Eye (tissue), 1 donor: ENCODE measurements at regions not wholly inside any gene's neighbourhood (a gene's known extent, or its start where the extent isn't known, plus 50 kb on each side); places are given as distances from the start of the nearest gene placed in this dataset.
"Not testable (repeated sequence)": the region's sequence is repeated elsewhere in the genome, so short reads cannot be mapped to it uniquely, and the experiment has no call there.

Experiments used
- DNase-seq: peaks from one replicate; pipeline ENCODE4 v3.0.0-alpha.2; 2015

DNA sequence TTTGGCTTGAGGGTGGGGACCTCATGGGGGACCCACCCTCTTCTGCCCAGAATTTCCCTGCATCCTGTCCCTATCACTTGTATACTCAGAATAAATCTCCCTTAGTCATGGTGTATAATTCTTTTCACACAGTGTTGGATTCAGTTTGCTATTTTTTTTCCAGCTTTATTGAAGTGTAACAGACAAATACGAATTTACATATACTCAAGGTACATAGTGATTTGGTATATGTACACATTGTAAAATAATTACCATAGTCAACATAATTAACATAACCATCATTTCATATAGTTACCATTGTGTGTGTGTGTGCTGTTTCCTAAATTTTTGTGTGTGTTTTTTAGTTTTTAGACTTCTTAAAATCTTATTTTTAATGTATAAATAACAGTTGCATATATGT lies 269.9 kb downstream of the CNTNAP3 start:
- DNase-seq = not testable (repeated sequence)

- not testable (repeated sequence) for DNase-seq
Observed at GRCh38 chr9:39015178-39015577, 272.8 kb downstream of the CNTNAP3 start.

DNA sequence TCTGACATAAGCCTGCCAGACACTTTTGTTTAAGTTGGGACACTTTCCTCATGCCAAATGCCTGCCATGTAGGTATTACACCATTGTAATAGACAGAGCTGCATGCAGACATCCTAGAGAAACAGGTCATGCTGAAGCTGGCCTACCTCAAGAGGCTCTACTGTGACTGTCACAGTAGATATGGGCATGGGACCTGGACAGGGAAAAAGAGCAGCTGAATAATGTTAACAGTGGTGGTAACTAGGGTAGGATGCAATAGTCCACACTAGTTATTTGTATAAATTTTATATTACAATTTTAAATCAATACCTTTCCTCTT lies 273.2 kb downstream of the CNTNAP3 start:
- DNase-seq = not testable (repeated sequence)

DNA sequence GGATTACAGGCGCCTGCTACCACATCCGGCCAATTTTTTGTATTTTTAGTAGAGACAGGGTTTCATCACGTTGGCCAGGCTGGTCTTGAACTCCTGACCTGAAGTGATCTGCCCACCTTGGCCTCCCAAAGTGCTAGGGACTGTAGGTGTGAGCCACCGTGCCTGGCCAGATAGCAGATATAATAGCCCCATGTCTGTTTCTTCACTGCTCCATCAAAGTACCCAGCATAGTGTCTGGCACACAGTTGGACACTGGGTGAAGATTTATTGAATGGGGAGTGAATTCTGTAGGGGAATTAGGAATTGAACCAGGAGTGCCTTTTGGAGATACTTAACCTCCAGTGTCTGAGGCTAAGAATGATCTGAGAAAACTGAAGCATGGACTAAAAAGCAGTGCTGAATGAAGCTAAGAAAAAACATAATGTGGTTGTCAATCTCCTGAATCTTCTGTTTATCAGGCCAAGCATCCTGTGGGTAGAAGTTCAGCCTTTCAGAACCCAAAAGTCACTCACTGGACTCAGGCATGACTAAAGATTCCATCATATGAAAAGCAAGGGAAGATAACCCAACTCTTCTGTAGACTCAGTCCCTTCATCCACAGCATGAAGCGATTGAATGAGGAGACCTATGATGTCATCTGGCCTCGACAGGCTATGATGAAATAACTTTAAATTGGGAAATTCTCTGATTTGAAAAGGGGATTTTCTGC lies 273.7 kb downstream of the CNTNAP3 start:
- not testable (repeated sequence) for DNase-seq

DNA sequence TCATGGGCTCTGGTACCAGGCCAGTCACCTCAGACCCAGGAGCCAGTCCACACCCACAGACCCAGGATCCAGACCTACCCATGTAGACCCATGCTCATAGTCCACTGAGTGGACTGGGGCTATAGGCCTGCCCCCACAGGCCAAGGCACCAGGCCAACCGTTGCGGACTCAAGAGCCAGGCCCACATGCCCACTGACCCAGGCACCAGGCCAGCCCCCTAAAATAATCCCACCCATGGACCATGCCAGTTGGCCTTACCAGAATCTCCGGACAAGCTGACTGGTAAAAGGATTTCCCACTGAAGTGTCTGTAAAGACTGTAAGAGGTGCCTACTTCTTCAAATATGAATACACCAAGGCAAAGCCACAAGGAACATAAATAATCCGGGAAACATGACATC lies 278.2 kb downstream of the CNTNAP3 start:
- DNase-seq = not testable (repeated sequence)

GRCh38 chr9:39009343-39009742 lies 278.6 kb downstream of the CNTNAP3 start:
- DNase-seq = not testable (repeated sequence)

DNA sequence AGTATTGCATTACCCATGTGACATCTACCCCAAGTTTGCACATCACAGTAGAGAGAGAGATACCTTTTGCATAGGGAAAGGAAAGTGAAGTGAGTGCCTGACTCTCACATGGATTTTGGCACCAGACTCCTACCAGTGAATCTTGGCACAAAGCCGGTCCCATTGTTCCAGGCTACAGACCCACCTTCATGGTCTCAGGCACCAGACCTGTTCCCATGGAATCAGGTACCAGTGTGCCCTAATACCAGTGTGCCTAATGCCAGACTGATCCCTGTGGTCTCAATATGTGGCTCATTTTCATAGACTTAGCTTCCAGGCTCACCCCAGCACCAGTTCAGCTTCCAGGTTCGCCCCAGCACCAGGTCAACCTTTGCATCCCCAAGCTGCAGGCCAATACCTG lies 279.1 kb downstream of the CNTNAP3 start:
- DNase-seq = not testable (repeated sequence)

DNA sequence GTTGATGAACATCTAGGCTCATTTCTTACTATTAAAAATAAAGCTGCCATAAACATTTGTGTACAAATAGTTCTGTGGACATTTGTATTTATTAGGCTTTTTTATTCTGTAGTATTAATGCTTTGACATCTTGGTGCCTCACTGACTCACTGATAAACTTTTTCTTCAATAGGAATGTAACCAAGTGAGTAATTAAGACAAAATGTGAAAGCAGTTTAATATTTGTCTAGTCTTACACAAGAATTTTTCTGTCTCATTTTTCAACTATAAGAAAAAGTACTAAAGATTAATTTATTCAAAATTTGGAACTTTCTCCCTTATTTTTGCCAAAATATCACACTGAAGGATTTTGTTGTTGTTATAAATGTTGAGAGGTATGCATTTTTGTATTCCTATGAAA lies 282.2 kb downstream of the CNTNAP3 start:
- DNase-seq = not testable (repeated sequence)

- not testable (repeated sequence) for DNase-seq
Observed at GRCh38 chr9:39001085-39001593, 281.2 kb upstream of the FAM240B start.

DNA sequence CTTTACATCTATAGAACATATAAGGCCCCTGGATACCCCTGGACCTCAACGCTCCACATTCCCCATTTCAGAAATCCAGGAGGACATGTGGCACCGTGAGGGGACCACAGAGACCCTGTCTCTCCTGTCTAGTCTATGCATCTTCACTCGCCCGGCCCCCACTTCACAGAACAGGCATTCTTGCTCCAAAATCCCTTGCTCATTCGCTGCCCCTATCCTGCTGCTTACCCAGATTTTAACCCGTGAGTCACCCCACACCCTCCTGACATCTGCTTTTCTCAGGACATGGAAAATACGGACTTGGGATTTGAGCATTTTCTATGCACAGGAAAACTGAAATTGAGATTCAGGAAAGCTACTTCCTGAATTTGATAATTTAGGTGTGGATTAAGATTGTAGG lies 279.3 kb upstream of the FAM240B start:
- DNase-seq = not testable (repeated sequence)

DNA sequence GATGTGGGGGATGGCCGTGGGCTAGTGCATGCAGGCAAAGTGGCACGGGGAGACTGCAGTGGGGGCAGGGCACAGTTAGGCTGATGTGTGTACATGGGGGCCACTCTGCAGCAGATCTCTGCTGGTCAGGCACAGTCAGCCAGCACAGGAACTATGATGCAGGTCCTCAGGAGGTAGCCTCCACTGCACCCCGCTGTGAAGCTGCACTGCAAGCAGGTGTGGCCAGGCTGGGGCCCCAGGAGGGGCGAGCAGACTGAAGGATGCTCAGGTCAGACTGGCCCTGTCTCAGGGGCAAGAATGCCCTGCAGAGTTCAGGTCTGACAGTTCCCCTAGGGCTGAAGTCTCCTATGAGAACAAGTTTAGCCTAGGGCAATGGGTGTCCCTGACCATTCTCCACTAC lies 273.8 kb upstream of the FAM240B start:
- not testable (repeated sequence) for DNase-seq

DNA sequence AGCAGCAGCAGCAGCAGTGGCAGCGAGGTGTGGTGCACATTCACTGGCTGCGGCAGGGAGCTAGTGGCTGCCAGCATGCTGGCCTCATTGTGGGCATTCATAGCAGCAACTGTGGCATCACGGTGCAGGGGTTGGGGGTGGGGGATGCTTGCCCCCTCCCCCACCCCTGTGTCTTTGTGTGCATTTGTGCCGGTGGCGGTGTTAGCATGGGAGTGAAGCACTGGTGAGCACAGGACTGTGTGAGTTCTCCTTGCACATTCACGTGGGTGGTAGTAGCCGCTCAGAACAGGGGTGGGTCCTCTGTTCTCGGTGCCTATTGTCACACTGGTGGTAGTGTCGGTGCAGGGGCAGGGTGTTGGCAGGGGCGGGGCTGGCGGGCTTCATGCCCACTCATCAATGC lies 273.2 kb upstream of the FAM240B start:
- DNase-seq = not testable (repeated sequence)

GRCh38 chr9:38978734-38979133 lies 258.8 kb upstream of the FAM240B start:
- DNase-seq = not testable (repeated sequence)

DNA sequence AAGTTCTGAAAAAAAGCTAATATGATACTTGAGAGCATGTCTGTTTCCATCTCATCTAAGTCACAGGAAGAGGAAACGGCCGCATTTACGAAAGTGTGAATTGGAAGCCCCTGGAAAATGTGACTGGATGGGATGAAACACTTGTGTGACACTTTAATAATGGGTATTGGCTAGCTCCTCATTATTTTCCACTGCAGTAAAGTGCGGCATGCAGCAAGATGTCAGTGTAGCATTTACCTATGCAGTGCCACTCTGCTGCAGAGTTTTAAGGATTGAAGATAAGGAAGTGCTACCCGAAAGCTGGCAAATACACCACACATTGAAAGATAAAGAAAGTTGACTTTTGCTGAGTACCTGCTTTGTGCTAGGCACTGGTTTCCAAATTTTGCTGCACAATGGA lies 249.5 kb upstream of the FAM240B start:
- not testable (repeated sequence) for DNase-seq

DNA sequence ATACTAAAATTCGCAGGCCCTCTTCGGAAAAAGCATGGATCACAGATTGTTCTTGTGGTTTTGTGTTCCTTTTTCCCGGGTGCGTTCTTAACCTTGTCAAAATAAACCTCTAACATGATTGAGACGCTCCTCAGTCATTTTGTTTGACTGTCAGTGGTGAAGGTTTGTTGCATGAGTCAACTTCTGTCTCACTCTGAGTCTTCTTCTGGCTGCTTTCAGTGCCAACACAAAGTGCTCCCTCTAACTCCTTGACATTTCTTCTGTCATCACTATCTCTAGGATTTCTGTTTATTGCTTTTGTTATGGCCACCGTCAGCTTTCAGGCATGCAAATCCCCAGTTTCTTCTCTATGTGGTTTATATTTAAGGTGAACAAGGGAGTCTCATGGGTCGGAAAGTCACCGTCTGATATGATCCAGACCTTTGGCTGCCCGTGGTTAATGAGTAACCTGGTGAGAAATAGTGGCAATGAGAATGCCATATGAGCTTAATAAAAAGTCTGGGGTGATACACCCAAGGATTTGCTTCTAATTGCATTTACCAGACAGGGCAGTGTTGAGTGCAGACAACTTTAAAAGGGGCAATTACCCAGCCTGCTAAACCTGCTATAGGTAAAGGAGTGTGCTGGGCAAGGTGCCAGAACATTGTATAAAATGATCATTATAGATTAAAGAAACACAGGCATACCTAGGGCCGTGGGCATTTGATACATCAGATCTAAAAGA lies 248.9 kb upstream of the FAM240B start:
- not testable (repeated sequence) for DNase-seq

- not testable (repeated sequence) for DNase-seq
Observed at GRCh38 chr9:38967866-38968265, 247.9 kb upstream of the FAM240B start.

DNA sequence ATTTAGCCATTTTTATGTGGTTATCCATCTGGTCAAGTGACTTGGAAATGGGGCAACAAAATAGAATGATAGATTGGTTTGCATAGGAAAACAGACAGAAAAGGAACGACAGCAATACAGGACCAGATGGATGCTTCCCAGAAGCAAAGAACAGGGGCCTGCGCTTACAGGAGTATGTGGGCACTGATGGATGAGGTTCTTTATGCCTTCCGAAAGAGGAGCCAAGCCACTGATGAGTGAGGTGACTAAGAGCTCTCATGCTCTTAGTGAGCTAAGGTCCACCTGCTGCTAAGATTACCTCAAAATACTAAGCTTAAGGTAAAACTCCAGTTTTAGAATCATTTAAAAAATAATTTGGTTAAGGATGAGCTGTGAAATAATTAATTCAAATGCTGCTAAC lies 247.4 kb upstream of the FAM240B start:
- DNase-seq = not testable (repeated sequence)

- not testable (repeated sequence) for DNase-seq
Observed at GRCh38 chr9:38959812-38960211, 239.9 kb upstream of the FAM240B start.

- DNase-seq = not testable (repeated sequence)
Observed at GRCh38 chr9:38955837-38956236, 235.9 kb upstream of the FAM240B start.

DNA sequence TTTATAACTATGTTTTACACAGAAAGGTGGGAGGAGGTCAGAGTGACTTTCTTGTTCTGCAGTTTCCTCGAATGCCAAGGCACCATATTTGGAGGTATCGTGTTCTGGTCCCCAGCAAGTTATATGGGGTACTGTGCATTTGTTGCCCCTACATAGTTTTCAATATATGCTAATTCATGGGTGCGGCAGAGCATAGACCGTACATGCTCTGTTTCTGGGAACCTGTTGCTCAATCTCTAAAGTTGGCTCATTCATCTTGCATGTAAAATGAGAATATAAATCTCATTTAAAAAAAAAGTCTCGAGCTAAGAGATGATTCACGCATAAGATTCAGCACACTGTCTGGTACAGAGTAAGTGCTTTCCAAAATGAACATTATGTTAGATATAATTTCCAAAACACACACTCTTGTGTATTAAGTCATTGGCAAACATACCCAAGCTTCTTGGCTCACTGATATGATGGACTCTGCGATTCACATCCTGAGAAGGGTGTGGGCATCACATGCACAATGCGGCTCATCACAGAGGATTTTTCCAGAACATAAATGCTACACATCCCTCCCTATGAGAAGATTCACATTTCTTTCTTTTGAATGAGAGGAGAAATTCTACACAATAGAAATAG lies 232.9 kb upstream of the FAM240B start:
- not testable (repeated sequence) for DNase-seq

GRCh38 chr9:38945929-38946570 lies 226.1 kb upstream of the FAM240B start:
- DNase-seq = not testable (repeated sequence)

DNA sequence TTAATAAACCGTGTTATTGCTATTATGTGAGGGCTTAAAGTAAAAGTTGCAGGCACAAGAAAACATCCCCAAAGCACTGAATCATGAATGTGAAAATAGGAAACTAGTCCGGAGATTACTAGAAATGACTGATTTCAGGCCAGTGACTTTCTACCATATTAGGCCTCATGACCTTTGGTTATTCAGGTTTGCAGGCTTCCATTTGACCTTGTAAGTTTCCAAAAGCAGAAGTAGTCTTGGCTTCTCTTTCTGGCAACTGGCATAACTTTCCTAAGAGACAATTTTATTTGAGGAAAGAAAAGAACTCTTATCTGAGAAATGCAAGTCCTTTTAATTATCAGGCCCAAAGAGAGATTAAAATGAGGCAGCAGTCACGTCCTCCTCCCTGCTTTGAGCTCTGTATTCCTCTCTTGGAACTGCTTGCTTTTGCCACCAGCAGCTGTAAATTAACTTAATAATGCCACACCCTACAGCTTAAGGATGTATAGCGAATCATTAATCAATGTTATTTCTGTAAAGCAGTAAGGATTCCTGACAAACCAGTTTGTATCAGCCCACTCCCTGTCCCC lies 225.0 kb upstream of the FAM240B start:
- not testable (repeated sequence) for DNase-seq

DNA sequence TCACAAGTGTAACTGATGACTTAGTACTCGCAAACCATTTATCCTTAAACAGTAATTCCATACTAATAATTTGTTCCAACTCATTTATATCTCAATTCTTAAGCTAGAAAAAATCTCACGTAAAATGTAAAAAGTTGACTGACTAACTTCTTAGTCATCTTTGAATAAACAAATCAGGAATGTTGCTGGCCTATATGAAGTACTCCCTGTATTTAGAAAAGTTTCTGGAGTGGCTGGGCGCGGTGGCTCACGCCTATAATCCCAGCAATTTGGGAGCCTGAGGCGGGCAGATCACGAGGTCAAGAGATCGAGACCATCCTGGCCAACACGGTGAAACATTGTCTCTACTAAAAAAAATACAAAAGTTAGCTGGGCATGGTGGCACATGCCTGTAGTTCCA lies 220.6 kb upstream of the FAM240B start:
- not testable (repeated sequence) for DNase-seq
